ENCODE measurements at regions not wholly inside any gene's neighbourhood (a gene's known extent, or its start where the extent isn't known, plus 50 kb on each side); places are given as distances from the start of the nearest gene placed in this dataset.
"Not testable (repeated sequence)": the region's sequence is repeated elsewhere in the genome, so short reads cannot be mapped to it uniquely, and the experiment has no call there.

DNA sequence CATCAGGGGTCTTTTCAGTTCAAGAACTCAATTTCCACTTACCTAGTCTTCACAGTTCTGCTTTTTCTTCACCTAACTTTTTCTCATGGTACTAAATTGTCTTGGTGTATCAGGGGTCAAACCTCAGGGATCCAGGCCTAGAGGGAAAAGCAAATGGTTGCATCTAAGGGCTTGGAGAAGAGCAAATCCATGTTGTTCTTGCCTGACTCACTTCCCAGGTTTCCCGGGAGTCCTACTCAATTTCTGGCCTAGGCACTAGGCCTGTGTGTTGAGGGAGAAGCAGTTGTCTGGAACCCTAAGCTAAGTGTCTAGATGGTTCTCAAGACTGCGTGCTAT, 191.9 kb upstream of the STK26 start:
- DNase-seq: no peak

GRCh38 chrX:131836161-131836560, 186.9 kb upstream of the STK26 start:
- DNase-seq: no peak

- DNase-seq: no peak
Measured at GRCh38 chrX:131837325-131837724, 185.8 kb upstream of the STK26 start.

GRCh38 chrX:131840799-131841495, 182.2 kb upstream of the STK26 start:
- no peak for DNase-seq

DNA sequence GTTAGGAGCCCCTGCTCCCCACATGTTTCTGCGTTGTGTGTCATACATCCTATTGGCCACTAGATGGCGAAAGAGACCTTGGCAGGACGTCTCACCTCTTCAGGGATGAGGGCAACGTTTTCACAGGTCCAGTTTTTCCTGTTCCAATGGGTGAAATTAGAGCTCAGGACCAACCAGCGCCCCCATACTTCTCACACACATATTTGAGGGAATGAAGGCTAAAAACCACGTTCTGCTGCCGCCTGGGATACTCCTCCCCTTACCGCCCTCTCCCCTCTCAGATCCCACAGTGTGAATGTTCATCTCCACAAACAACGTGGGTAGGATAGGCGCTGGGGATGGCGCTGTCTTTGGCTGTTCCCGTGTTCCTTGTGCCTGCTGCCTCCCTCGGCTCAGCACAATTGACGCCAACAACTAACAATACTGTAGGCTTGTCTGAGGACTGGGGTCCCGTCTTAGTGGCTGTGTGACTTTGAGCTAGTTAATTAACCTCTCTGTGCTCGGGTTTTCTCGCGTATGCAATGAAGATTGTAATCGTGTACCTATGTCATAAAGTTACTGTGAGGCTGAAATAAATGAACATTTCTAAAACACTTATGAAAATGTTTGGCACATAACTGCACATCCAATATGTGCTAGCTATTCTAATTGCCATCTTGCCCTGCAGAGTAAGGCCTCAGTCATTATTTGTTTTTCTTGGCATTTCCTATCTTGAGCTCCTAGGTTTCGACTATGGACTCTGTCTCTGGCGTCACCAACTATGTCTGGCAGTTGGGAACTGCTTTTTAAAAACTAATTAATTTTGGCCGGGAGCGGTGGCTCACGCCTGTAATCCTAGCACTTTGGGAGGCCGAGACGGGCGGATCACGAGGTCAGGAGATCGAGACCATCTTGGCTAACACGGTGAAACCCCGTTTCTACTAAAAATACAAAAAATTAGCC, 181.3 kb upstream of the STK26 start:
- peak; percentile 5 for DNase-seq

DNA sequence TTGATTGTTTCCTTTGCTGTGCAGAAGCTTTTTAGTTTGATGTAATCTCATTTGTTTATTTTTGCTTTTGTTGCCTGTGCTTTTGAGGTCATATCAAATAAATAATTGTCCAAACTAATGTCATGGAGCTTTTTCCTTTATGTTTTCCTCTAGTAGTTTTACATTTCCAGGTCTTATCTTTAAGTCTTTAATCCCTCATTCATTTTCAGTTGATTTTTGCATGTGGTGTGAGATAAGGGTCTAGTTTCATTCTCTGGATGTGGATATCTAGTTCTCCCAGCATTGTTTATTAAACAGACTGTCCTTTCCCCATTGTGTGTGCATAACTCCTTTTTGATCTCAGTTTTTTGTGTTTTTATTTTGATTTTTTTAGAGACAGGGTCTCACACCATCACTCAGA, 179.1 kb upstream of the STK26 start:
- no peak for DNase-seq

DNA sequence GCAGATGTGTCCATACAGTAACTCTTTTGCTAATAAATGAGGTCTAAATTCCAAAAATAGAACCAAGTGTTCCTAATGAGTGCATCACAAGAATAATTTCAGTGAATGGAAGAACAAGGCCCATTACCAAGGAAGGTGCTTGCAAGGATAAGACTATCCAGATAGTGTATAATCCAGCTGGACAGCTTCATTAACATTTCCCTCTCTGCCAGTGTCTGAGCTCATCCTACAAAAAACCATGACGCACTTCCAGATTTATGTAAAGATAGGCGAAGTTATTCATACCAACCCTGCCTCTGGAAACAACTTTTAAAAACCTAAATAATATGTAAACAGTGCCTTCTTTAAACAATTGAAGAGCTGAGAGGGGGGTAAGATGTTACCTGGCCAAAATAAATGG, 177.9 kb upstream of the STK26 start:
- no peak for DNase-seq

DNA sequence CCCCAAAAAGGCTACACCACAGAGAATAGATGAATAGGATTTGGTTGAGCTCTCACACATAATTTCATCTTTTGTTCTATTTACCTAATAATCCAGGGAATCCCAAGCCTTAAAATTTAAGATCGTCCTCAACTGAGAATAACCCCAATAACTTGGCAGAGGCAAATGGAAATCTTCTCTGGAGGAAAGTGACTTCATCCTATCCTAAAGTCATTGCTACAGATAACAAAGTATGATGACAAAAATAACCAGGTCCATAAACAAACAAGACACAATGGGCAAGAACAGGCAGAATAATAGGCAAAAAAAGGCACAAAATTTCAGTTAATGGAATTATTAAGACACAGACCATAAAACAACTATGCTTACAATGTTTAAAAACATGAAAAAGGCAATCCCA, 177.3 kb upstream of the STK26 start:
- DNase-seq: no peak

DNA sequence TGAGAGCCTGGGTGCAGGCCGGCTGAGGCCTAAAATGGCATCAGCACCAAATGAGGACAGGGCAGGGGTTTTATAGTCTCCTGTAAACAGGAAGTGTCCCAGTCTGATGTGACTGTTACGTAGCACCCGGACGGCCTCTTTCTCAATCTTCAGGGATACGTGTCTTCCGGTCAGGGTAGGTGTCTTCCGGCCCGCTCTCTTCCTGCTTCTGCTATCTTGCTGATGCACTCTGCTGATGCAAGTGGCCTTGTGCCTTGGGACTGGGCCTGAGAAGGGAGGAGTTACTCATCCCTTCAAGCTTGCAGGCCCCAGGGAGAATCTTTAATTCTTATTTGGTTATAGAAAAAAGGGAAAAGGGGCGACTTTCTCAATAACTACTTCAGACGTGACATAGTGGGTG, 172.1 kb upstream of the STK26 start:
- not testable (repeated sequence) for DNase-seq

- DNase-seq: no peak
Measured at GRCh38 chrX:131853440-131853839, 169.7 kb upstream of the STK26 start.

DNA sequence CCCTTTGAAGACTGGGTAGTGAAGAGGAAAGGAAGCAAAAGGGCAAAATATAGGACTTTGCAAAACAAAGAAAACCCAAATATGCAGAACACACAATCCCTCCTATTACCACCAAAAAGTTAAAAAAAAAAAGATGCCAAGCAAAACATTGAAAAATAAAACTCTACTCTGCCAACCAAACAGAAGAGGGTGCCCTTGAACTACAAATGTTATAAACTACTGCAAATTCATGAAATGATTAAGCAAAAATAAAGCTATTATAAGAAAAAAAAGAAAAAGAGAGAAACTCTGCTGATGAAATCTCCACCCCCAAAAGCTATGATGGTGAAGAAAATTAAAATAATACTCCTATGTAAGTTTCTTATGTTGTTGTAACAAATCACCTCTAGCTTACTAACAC, 168.5 kb upstream of the STK26 start:
- DNase-seq: no peak

DNA sequence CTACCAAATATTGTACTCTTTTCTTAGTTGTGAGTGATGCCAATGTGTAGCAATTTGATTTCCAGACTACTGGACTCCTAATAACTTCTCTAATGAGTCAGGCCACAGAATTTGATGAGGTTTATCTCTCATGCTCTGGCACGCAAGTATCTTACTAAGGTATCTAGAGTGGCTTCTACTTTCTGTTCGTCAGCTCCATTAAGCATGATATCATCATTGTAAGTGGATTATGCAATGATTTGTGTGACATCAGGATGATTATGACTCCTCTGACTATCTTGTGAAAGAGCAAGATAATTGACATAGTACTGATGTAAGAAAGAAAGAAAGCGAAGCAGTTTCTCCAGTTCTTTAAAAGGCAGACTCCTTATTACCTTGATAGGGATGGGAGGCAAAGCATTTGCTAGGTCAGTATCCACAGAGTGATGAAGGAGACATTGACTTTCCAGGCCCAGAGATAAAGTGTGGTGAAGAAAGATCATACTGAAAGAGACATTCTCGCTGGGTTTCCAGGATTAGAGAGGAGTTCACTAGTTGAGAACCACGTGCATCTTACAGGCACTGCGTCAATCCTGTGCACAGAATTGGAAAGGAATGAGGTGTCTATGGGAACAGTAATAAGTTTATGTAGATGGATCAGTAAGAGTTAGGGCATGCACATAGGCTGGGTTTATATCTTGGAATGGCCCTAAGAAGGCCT, 161.9 kb upstream of the STK26 start:
- no peak for DNase-seq

- no peak for DNase-seq
Measured at GRCh38 chrX:131862321-131862720, 160.8 kb upstream of the STK26 start.

GRCh38 chrX:131869182-131869581, 153.9 kb upstream of the STK26 start:
- no peak for DNase-seq

DNA sequence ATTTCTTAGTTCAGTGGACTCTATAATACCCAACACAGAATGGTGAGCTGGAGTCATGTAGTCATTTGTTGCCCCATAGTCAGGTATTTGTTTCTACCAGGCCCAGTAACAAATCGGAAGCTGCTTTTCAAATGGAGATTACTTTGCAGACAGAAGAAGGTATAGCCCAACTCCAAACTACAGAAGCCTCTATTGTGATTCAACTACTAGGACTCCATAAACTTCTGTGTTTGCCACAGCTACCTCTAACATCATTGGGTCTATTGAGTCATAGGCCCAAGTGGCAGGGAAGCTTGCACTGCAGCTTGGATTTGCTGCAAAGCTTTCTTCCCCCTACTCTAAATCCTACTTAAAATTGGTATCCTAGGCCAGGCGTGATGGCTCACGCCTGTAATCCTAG, 148.8 kb upstream of the STK26 start:
- no peak for DNase-seq

DNA sequence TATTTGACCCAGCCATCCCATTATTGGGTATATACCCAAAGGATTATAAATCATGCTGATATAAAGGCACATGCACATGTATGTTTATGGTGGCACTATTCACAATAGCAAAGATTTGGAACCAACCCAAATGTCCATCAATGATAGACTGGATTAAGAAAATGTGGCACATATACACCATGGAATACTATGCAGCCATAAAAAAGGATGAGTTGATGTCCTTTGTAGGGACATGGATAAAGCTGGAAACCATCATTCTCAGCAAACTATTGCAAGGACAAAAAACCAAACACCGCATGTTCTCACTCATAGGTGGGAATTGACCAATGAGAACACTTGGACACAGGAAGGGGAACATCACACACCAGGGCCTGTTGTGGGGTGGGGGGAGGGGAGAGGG, 147.3 kb upstream of the STK26 start:
- not testable (repeated sequence) for DNase-seq

- DNase-seq: no peak
Measured at GRCh38 chrX:131881194-131881593, 141.9 kb upstream of the STK26 start.

GRCh38 chrX:131885042-131885441, 138.1 kb upstream of the STK26 start:
- not testable (repeated sequence) for DNase-seq

- not testable (repeated sequence) for DNase-seq
Measured at GRCh38 chrX:131893857-131894256, 129.2 kb upstream of the STK26 start.

DNA sequence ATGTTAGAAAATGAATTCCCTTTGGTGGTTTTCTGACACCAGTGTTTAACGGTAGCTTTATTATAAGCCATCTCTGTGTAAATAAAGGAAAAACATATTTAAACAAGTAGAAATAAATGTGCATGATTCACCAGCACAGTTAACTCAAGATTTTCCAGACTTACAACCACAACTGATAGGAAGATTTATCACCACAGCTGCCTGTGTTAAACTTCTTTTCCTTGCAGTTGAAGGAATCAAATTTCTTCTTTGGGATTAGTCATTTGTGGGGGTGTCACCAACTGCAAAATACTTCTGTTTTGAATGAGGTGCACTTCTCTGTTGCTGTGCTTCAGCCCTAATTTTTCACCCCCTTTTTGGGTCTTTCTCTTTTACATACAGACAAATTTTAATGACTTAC, 128.1 kb upstream of the STK26 start:
- DNase-seq: no peak

GRCh38 chrX:131895807-131896206, 127.3 kb upstream of the STK26 start:
- DNase-seq: no peak

DNA sequence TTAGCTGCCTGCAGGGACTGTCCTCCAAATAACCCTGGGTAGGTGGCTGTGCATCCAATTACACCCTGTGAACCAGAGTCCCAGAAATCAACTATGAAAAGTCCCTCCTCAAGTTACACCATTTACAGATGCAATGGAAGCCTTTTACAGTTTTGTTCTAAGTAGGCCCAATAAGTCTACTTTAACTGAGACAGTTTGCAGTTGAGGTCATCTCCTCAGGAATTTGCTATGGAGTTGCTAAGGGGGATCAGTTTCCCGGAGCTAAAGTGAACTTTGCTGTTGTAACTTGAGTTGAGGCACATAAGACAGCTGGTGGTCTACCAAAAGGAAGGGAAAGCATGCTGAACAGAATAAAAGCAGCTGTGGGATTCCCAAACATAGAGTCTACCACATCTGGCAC, 121.6 kb upstream of the STK26 start:
- no peak for DNase-seq

GRCh38 chrX:131907488-131908314, 115.4 kb upstream of the STK26 start:
- no peak for DNase-seq
